ENCODE measurements at regions not wholly inside any gene's neighbourhood (a gene's known extent, or its start where the extent isn't known, plus 50 kb on each side); places are given as distances from the start of the nearest gene placed in this dataset.
"Not testable (repeated sequence)": the region's sequence is repeated elsewhere in the genome, so short reads cannot be mapped to it uniquely, and the experiment has no call there.

- Histone ChIP-seq H3K9ac (ENCODE audit: low read length) (no peak overlapping the region), H3K27me3 (ENCODE audit: control insufficient read depth, insufficient read depth, low read length) (no peaks in the 10 kb centered on the region), H3K27ac (ENCODE audit: low read length) (no peak overlapping the region), H3K4me1 (ENCODE audit: control insufficient read depth, low read depth, low read length) (peaks cover 24% of the 10 kb centered on the region), H3K9me3 (ENCODE audit: control insufficient read depth, low read depth, low read length) (no peaks in the 10 kb centered on the region), H3K36me3 (ENCODE audit: control insufficient read depth, low read depth, low read length) (no peaks in the 10 kb centered on the region), H3K4me3 (ENCODE audit: low read length) (no peak overlapping the region)
These were observed 213.8 kb upstream of the ZNF608 start for GRCh38 chr5:124960266-124960665.

- H3K27me3 ChIP-seq (ENCODE audit: control insufficient read depth, insufficient read depth, low read length): no peaks in the 10 kb centered on the region
- no peaks in the 10 kb centered on the region for H3K9me3 ChIP-seq (ENCODE audit: control insufficient read depth, low read depth, low read length)
- no peaks in the 10 kb centered on the region for H3K36me3 ChIP-seq (ENCODE audit: control insufficient read depth, low read depth, low read length)
- no peak overlapping the region for H3K9ac ChIP-seq (ENCODE audit: low read length)
- H3K27ac ChIP-seq (ENCODE audit: low read length): no peak overlapping the region
- H3K4me1 ChIP-seq (ENCODE audit: control insufficient read depth, low read depth, low read length): peaks cover 30% of the 10 kb centered on the region
- H3K4me3 ChIP-seq (ENCODE audit: low read length): no peak overlapping the region
These were observed 215.1 kb upstream of the ZNF608 start for GRCh38 chr5:124961521-124961920.

GRCh38 chr5:124962111-124962510 is 215.7 kb upstream of the ZNF608 start:
- Histone ChIP-seq H3K4me3 (ENCODE audit: low read length) (no peak overlapping the region), H3K4me1 (ENCODE audit: control insufficient read depth, low read depth, low read length) (peaks cover 30% of the 10 kb centered on the region), H3K27ac (ENCODE audit: low read length) (no peak overlapping the region), H3K36me3 (ENCODE audit: control insufficient read depth, low read depth, low read length) (no peaks in the 10 kb centered on the region), H3K9me3 (ENCODE audit: control insufficient read depth, low read depth, low read length) (no peaks in the 10 kb centered on the region), H3K27me3 (ENCODE audit: control insufficient read depth, insufficient read depth, low read length) (no peaks in the 10 kb centered on the region), H3K9ac (ENCODE audit: low read length) (no peak overlapping the region)

- no peaks in the 10 kb centered on the region for H3K9me3 ChIP-seq (ENCODE audit: control insufficient read depth, low read depth, low read length)
- H3K9ac ChIP-seq (ENCODE audit: low read length): no peak overlapping the region
- no peak overlapping the region for H3K27ac ChIP-seq (ENCODE audit: low read length)
- no peaks in the 10 kb centered on the region for H3K36me3 ChIP-seq (ENCODE audit: control insufficient read depth, low read depth, low read length)
- H3K4me1 ChIP-seq (ENCODE audit: control insufficient read depth, low read depth, low read length): peaks cover 30% of the 10 kb centered on the region
- peak overlapping the region; percentile 2 for H3K4me3 ChIP-seq (ENCODE audit: low read length)
- no peaks in the 10 kb centered on the region for H3K27me3 ChIP-seq (ENCODE audit: control insufficient read depth, insufficient read depth, low read length)
These were observed 216.3 kb upstream of the ZNF608 start for GRCh38 chr5:124962735-124963134.

GRCh38 chr5:124963236-124963919 is 216.9 kb upstream of the ZNF608 start:
- Histone ChIP-seq H3K27ac (ENCODE audit: low read length) (peak overlapping the region; percentile 30), H3K9me3 (ENCODE audit: control insufficient read depth, low read depth, low read length) (no peaks in the 10 kb centered on the region), H3K9ac (ENCODE audit: low read length) (peak overlapping the region; percentile 10), H3K27me3 (ENCODE audit: control insufficient read depth, insufficient read depth, low read length) (no peaks in the 10 kb centered on the region), H3K36me3 (ENCODE audit: control insufficient read depth, low read depth, low read length) (no peaks in the 10 kb centered on the region), H3K4me1 (ENCODE audit: control insufficient read depth, low read depth, low read length) (peaks cover 30% of the 10 kb centered on the region), H3K4me3 (ENCODE audit: low read length) (peak overlapping the region; percentile 2)

GRCh38 chr5:124966741-124967140 is 220.3 kb upstream of the ZNF608 start:
- H3K27ac ChIP-seq (ENCODE audit: low read length); H3K9ac ChIP-seq (ENCODE audit: low read length); H3K27me3 ChIP-seq (ENCODE audit: control insufficient read depth, insufficient read depth, low read length); H3K9me3 ChIP-seq (ENCODE audit: control insufficient read depth, low read depth, low read length); H3K36me3 ChIP-seq (ENCODE audit: control insufficient read depth, low read depth, low read length); H3K4me3 ChIP-seq (ENCODE audit: low read length): not testable (repeated sequence)
- peaks cover 30% of the 10 kb centered on the region for H3K4me1 ChIP-seq (ENCODE audit: control insufficient read depth, low read depth, low read length)

GRCh38 chr5:124970381-124970780 is 223.9 kb upstream of the ZNF608 start:
- H3K27ac ChIP-seq (ENCODE audit: low read length); H3K9me3 ChIP-seq (ENCODE audit: control insufficient read depth, low read depth, low read length); H3K4me3 ChIP-seq (ENCODE audit: low read length); H3K36me3 ChIP-seq (ENCODE audit: control insufficient read depth, low read depth, low read length); H3K9ac ChIP-seq (ENCODE audit: low read length); H3K27me3 ChIP-seq (ENCODE audit: control insufficient read depth, insufficient read depth, low read length): not testable (repeated sequence)
- peaks cover 21% of the 10 kb centered on the region for H3K4me1 ChIP-seq (ENCODE audit: control insufficient read depth, low read depth, low read length)

- no peaks in the 10 kb centered on the region for H3K36me3 ChIP-seq (ENCODE audit: control insufficient read depth, low read depth, low read length)
- no peak overlapping the region for H3K4me3 ChIP-seq (ENCODE audit: low read length)
- peaks cover 16% of the 10 kb centered on the region for H3K4me1 ChIP-seq (ENCODE audit: control insufficient read depth, low read depth, low read length)
- H3K27me3 ChIP-seq (ENCODE audit: control insufficient read depth, insufficient read depth, low read length): no peaks in the 10 kb centered on the region
- no peak overlapping the region for H3K27ac ChIP-seq (ENCODE audit: low read length)
- no peak overlapping the region for H3K9ac ChIP-seq (ENCODE audit: low read length)
- H3K9me3 ChIP-seq (ENCODE audit: control insufficient read depth, low read depth, low read length): no peaks in the 10 kb centered on the region
These were observed 226.3 kb upstream of the ZNF608 start for GRCh38 chr5:124972703-124973102.

GRCh38 chr5:124973661-124974060 is 227.2 kb upstream of the ZNF608 start:
- no peak overlapping the region for H3K9ac ChIP-seq (ENCODE audit: low read length)
- no peaks in the 10 kb centered on the region for H3K36me3 ChIP-seq (ENCODE audit: control insufficient read depth, low read depth, low read length)

GRCh38 chr5:124976086-124976485 is 229.6 kb upstream of the ZNF608 start:
- Histone ChIP-seq H3K27me3 (ENCODE audit: control insufficient read depth, insufficient read depth, low read length) (no peaks in the 10 kb centered on the region), H3K4me3 (ENCODE audit: low read length) (no peak overlapping the region), H3K4me1 (ENCODE audit: control insufficient read depth, low read depth, low read length) (peaks cover 40% of the 10 kb centered on the region), H3K9me3 (ENCODE audit: control insufficient read depth, low read depth, low read length) (no peaks in the 10 kb centered on the region), H3K9ac (ENCODE audit: low read length) (no peak overlapping the region), H3K27ac (ENCODE audit: low read length) (no peak overlapping the region), H3K36me3 (ENCODE audit: control insufficient read depth, low read depth, low read length) (no peaks in the 10 kb centered on the region)

More at GRCh38 chr5:124973661-124974060, 227.2 kb upstream of the ZNF608 start:
- no peaks in the 10 kb centered on the region for H3K9me3 ChIP-seq (ENCODE audit: control insufficient read depth, low read depth, low read length)
- no peaks in the 10 kb centered on the region for H3K27me3 ChIP-seq (ENCODE audit: control insufficient read depth, insufficient read depth, low read length)
- no peak overlapping the region for H3K4me3 ChIP-seq (ENCODE audit: low read length)
- H3K4me1 ChIP-seq (ENCODE audit: control insufficient read depth, low read depth, low read length): peaks cover 16% of the 10 kb centered on the region
- no peak overlapping the region for H3K27ac ChIP-seq (ENCODE audit: low read length)

- peaks cover 30% of the 10 kb centered on the region for H3K4me1 ChIP-seq (ENCODE audit: control insufficient read depth, low read depth, low read length)
- H3K9ac ChIP-seq (ENCODE audit: low read length): no peak overlapping the region
- H3K4me3 ChIP-seq (ENCODE audit: low read length): no peak overlapping the region
- no peaks in the 10 kb centered on the region for H3K36me3 ChIP-seq (ENCODE audit: control insufficient read depth, low read depth, low read length)
- H3K27ac ChIP-seq (ENCODE audit: low read length): no peak overlapping the region
- H3K27me3 ChIP-seq (ENCODE audit: control insufficient read depth, insufficient read depth, low read length): no peaks in the 10 kb centered on the region
- no peaks in the 10 kb centered on the region for H3K9me3 ChIP-seq (ENCODE audit: control insufficient read depth, low read depth, low read length)
These were observed 232.8 kb upstream of the ZNF608 start for GRCh38 chr5:124979251-124979650.

- peak overlapping the region; percentile 13 for H3K9ac ChIP-seq (ENCODE audit: low read length)
- H3K4me3 ChIP-seq (ENCODE audit: low read length): peak overlapping the region; percentile 25
- peaks cover 28% of the 10 kb centered on the region for H3K4me1 ChIP-seq (ENCODE audit: control insufficient read depth, low read depth, low read length)
These were observed 233.9 kb upstream of the ZNF608 start for GRCh38 chr5:124980163-124980941.

More at GRCh38 chr5:124980163-124980941, 233.9 kb upstream of the ZNF608 start:
- Histone ChIP-seq H3K36me3 (ENCODE audit: control insufficient read depth, low read depth, low read length) (no peaks in the 10 kb centered on the region), H3K27me3 (ENCODE audit: control insufficient read depth, insufficient read depth, low read length) (no peaks in the 10 kb centered on the region), H3K9me3 (ENCODE audit: control insufficient read depth, low read depth, low read length) (no peaks in the 10 kb centered on the region), H3K27ac (ENCODE audit: low read length) (no peak overlapping the region)

Measured in iPS-18a (cell line).